ENCODE measurements at regions not wholly inside any gene's neighbourhood (a gene's known extent, or its start where the extent isn't known, plus 50 kb on each side); places are given as distances from the start of the nearest gene placed in this dataset.

DNA sequence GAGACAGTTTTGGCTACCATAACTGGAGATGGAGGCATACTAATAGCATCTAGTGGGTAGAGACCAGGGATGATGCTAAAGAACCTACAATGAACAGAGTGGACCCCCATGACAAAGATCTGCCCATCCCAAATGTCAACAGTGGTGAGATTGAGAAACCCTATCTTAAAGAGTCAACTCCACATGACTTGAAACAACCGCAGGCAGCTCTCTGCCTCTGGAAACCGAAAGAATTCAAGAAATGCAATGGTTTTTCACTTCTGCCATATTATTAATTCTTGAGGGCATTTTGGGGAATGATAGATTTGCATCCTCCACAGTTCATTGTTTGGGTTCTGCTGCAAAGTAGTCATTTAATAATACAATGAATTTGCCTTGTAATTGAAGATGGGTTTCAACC, 463.4 kb downstream of the MAFB start:
- H3K9me1 ChIP-seq (replicated peaks; ENCODE audit: control insufficient read depth, extremely low read depth, insufficient read depth, low read length): no peaks in the 10 kb centered on the region
- no peaks in the 10 kb centered on the region for H3K27me3 ChIP-seq (ENCODE audit: control insufficient read depth in 2 of 2, insufficient read depth in 2 of 2, low read length in 2 of 2)
- FAIRE-seq: no peak
- no peak overlapping the region for H3K4me2 ChIP-seq (ENCODE audit: insufficient read depth, low read length)
- DNase-seq (ENCODE audit: low read depth, low spot score): no peak
- H4K20me1 ChIP-seq (replicated peaks; ENCODE audit: control insufficient read depth, extremely low read depth, insufficient read depth, low read length): no peaks in the 10 kb centered on the region
- no peak overlapping the region for H3K4me3 ChIP-seq (replicated peaks in 1 of 3; ENCODE audit: insufficient read depth in 1 of 3, low read depth in 1 of 3, low read length in 3 of 3)
- no peak overlapping the region for H3K9ac ChIP-seq (replicated peaks; ENCODE audit: extremely low read depth, insufficient read depth, low read length)
- dilution Hi-C loops (cut with MboI; ENCODE audit: extremely low pct_ligation_motif_present, low sequenced_read_pairs) (no loop called here), intact Hi-C loops (cut with micrococcal nuclease) (no loop called here)
- no peak overlapping the region for H2AFZ ChIP-seq (ENCODE audit: low read depth, low read length)
- ChIA-PET POLR2A (no interaction called here), CTCF (interaction anchor here (1.0 kb wide), 1 partner anchor 65 kb away, joined by 3 read pairs; no protein-coding TSS in a partner anchor)
- H3K27ac ChIP-seq (ENCODE audit: insufficient read depth, low read depth, low read length): no peak overlapping the region
- H3K79me2 ChIP-seq (ENCODE audit: control insufficient read depth, insufficient read depth, low read length): no peaks in the 10 kb centered on the region
- H3K4me1 ChIP-seq (ENCODE audit: control insufficient read depth, extremely low read depth, insufficient read depth, low read length): no peaks in the 10 kb centered on the region
- no peaks in the 10 kb centered on the region for H3K9me3 ChIP-seq (replicated peaks; ENCODE audit: control insufficient read depth, insufficient read depth, low read length)
- no TSS peak for BruUV-seq (replicated peaks)
- H3K36me3 ChIP-seq (ENCODE audit: control insufficient read depth in 2 of 2, extremely low read depth in 1 of 2, insufficient read depth in 2 of 2, low read length in 2 of 2): no peaks in the 10 kb centered on the region
- TF ChIP-seq MYC (IDR thresholded peaks at IDR 0.05; ENCODE audit: low read depth, low read length): no peak
- no peak for TF ChIP-seq POLR2A (IDR thresholded peaks at IDR 0.05; ENCODE audit: low read depth, low read length)
- TF ChIP-seq, protein P1, sequence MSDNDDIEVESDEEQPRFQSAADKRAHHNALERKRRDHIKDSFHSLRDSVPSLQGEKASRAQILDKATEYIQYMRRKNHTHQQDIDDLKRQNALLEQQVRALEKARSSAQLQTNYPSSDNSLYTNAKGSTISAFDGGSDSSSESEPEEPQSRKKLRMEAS (IDR thresholded peaks at IDR 0.05; ENCODE audit: insufficient read depth, insufficient read length): no peak
- TF ChIP-seq POLR2AphosphoS5 (IDR thresholded peaks at IDR 0.05; ENCODE audit: insufficient read depth, low read depth, low read length): no peak
- no peak for TF ChIP-seq FOS (IDR thresholded peaks at IDR 0.05; ENCODE audit: borderline replicate concordance, insufficient read depth, low read length)
- TF ChIP-seq, protein P2, sequence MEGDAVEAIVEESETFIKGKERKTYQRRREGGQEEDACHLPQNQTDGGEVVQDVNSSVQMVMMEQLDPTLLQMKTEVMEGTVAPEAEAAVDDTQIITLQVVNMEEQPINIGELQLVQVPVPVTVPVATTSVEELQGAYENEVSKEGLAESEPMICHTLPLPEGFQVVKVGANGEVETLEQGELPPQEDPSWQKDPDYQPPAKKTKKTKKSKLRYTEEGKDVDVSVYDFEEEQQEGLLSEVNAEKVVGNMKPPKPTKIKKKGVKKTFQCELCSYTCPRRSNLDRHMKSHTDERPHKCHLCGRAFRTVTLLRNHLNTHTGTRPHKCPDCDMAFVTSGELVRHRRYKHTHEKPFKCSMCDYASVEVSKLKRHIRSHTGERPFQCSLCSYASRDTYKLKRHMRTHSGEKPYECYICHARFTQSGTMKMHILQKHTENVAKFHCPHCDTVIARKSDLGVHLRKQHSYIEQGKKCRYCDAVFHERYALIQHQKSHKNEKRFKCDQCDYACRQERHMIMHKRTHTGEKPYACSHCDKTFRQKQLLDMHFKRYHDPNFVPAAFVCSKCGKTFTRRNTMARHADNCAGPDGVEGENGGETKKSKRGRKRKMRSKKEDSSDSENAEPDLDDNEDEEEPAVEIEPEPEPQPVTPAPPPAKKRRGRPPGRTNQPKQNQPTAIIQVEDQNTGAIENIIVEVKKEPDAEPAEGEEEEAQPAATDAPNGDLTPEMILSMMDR (IDR thresholded peaks at IDR 0.05; ENCODE audit: extremely low read depth in 1 of 2, insufficient read depth in 1 of 2, low read depth in 1 of 2, low read length in 2 of 2): no peak
- TF ChIP-seq JUN (IDR thresholded peaks at IDR 0.05; ENCODE audit: borderline replicate concordance, insufficient read depth, insufficient read length, low read depth): no peak
- TF ChIP-seq EZH2 (IDR thresholded peaks at IDR 0.05; ENCODE audit: borderline replicate concordance, low read depth, low read length, severe bottlenecking): no peak
- no peak for TF ChIP-seq GATA2 (IDR thresholded peaks at IDR 0.05; ENCODE audit: insufficient read depth, insufficient read length, low read depth, low read length)
